ENCODE measurements at regions not wholly inside any gene's neighbourhood (a gene's known extent, or its start where the extent isn't known, plus 50 kb on each side); places are given as distances from the start of the nearest gene placed in this dataset.

- no peaks in the 10 kb centered on the region for H3K36me3 ChIP-seq (replicated peaks; ENCODE audit: low read depth, low read length)
- H3K27ac ChIP-seq (ENCODE audit: low read length) = no peak overlapping the region
- no peak for TF ChIP-seq EZH2phosphoT487 (IDR thresholded peaks at IDR 0.05; ENCODE audit: low read depth)
- TF ChIP-seq, protein P1, sequence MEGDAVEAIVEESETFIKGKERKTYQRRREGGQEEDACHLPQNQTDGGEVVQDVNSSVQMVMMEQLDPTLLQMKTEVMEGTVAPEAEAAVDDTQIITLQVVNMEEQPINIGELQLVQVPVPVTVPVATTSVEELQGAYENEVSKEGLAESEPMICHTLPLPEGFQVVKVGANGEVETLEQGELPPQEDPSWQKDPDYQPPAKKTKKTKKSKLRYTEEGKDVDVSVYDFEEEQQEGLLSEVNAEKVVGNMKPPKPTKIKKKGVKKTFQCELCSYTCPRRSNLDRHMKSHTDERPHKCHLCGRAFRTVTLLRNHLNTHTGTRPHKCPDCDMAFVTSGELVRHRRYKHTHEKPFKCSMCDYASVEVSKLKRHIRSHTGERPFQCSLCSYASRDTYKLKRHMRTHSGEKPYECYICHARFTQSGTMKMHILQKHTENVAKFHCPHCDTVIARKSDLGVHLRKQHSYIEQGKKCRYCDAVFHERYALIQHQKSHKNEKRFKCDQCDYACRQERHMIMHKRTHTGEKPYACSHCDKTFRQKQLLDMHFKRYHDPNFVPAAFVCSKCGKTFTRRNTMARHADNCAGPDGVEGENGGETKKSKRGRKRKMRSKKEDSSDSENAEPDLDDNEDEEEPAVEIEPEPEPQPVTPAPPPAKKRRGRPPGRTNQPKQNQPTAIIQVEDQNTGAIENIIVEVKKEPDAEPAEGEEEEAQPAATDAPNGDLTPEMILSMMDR (IDR thresholded peaks at IDR 0.05; ENCODE audit: low read depth, low read length) = no peak
- H4K20me1 ChIP-seq (ENCODE audit: insufficient read depth, low read length) = no peaks in the 10 kb centered on the region
- no peaks in the 10 kb centered on the region for H3K79me2 ChIP-seq (ENCODE audit: low read length)
- no peak overlapping the region for H2AFZ ChIP-seq (ENCODE audit: low read depth, low read length)
- H3K4me2 ChIP-seq (ENCODE audit: low read length) = no peak overlapping the region
- no peaks in the 10 kb centered on the region for H3K9me3 ChIP-seq (ENCODE audit: insufficient read depth, low read length)
- H3K4me1 ChIP-seq (ENCODE audit: low read length) = no peaks in the 10 kb centered on the region
- no peaks in the 10 kb centered on the region; the same call in 1 of the 2 replicates for H3K27me3 ChIP-seq (ENCODE audit: low read depth, low read length)
- H3K4me3 ChIP-seq (ENCODE audit: low read length) = no peak overlapping the region
- no peak overlapping the region for H3K9ac ChIP-seq (ENCODE audit: low read length)
These were observed 438.6 kb upstream of the MPDZ start for GRCh38 chr9:13718086-13718485.

- H3K4me2 ChIP-seq (ENCODE audit: low read length) = no peak overlapping the region
- TF ChIP-seq EZH2phosphoT487 (IDR thresholded peaks at IDR 0.05; ENCODE audit: low read depth) = no peak
- TF ChIP-seq, protein P1 (IDR thresholded peaks at IDR 0.05; ENCODE audit: low read depth, low read length) = no peak
- H3K36me3 ChIP-seq (replicated peaks; ENCODE audit: low read depth, low read length) = no peaks in the 10 kb centered on the region
- H3K4me1 ChIP-seq (ENCODE audit: low read length) = no peaks in the 10 kb centered on the region
- H3K27me3 ChIP-seq (ENCODE audit: low read depth, low read length) = no peaks in the 10 kb centered on the region; the same call in 1 of the 2 replicates
- no peak overlapping the region for H3K9ac ChIP-seq (ENCODE audit: low read length)
- H3K27ac ChIP-seq (ENCODE audit: low read length) = no peak overlapping the region
- H2AFZ ChIP-seq (ENCODE audit: low read depth, low read length) = no peak overlapping the region
- H3K9me3 ChIP-seq (ENCODE audit: insufficient read depth, low read length) = no peaks in the 10 kb centered on the region
- no peaks in the 10 kb centered on the region for H3K79me2 ChIP-seq (ENCODE audit: low read length)
- no peak overlapping the region for H3K4me3 ChIP-seq (ENCODE audit: low read length)
- H4K20me1 ChIP-seq (ENCODE audit: insufficient read depth, low read length) = no peaks in the 10 kb centered on the region
These were observed 438.0 kb upstream of the MPDZ start for GRCh38 chr9:13717322-13718054.

- Histone ChIP-seq H3K4me2 (ENCODE audit: low read length) (no peak overlapping the region), H3K9me3 (ENCODE audit: insufficient read depth, low read length) (no peaks in the 10 kb centered on the region), H3K4me1 (ENCODE audit: low read length) (no peaks in the 10 kb centered on the region), H3K27ac (ENCODE audit: low read length) (no peak overlapping the region), H3K79me2 (ENCODE audit: low read length) (no peaks in the 10 kb centered on the region), H3K36me3 (replicated peaks; ENCODE audit: low read depth, low read length) (no peaks in the 10 kb centered on the region), H4K20me1 (ENCODE audit: insufficient read depth, low read length) (no peaks in the 10 kb centered on the region), H3K4me3 (ENCODE audit: low read length) (no peak overlapping the region), H2AFZ (ENCODE audit: low read depth, low read length) (no peak overlapping the region), H3K9ac (ENCODE audit: low read length) (no peak overlapping the region), H3K27me3 (ENCODE audit: low read depth, low read length) (no peaks in the 10 kb centered on the region; the same call in 1 of the 2 replicates)
- TF ChIP-seq, protein P1 (IDR thresholded peaks at IDR 0.05; ENCODE audit: low read depth, low read length) = no peak
- TF ChIP-seq EZH2phosphoT487 (IDR thresholded peaks at IDR 0.05; ENCODE audit: low read depth) = no peak
These were observed 437.3 kb upstream of the MPDZ start for GRCh38 chr9:13716601-13717321.

DNA sequence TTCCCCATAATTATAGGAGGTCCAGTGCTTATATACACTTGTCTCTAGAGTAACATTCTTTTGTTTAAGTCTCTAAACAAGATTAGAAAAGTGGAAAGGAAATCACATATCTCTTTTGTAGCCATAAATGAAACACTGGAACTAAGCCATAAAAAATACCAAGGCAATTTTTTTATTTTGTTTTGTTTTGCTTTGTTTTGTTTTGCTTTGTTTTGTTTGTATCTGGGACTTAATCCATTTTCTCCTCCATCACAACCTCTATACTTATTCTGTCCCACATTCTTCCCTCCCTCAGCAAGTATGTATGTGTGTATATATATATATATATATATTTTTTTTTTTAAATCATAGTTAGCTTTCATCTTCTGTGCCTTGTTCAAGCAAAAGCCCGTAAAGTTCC is 436.6 kb upstream of the MPDZ start:
- Histone ChIP-seq H3K9ac (ENCODE audit: low read length) (no peak overlapping the region), H3K4me3 (ENCODE audit: low read length) (no peak overlapping the region), H3K4me2 (ENCODE audit: low read length) (no peak overlapping the region), H4K20me1 (ENCODE audit: insufficient read depth, low read length) (no peaks in the 10 kb centered on the region), H2AFZ (ENCODE audit: low read depth, low read length) (no peak overlapping the region), H3K9me3 (ENCODE audit: insufficient read depth, low read length) (no peaks in the 10 kb centered on the region), H3K27me3 (ENCODE audit: low read depth, low read length) (no peaks in the 10 kb centered on the region; the same call in 1 of the 2 replicates), H3K4me1 (ENCODE audit: low read length) (no peaks in the 10 kb centered on the region), H3K36me3 (replicated peaks; ENCODE audit: low read depth, low read length) (no peaks in the 10 kb centered on the region), H3K27ac (ENCODE audit: low read length) (no peak overlapping the region), H3K79me2 (ENCODE audit: low read length) (no peaks in the 10 kb centered on the region)
- no peak for TF ChIP-seq EZH2phosphoT487 (IDR thresholded peaks at IDR 0.05; ENCODE audit: low read depth)
- TF ChIP-seq, protein P1 (IDR thresholded peaks at IDR 0.05; ENCODE audit: low read depth, low read length) = no peak

Measured in OCI-LY3 (cell line).